Activated T-cell treated with anti-CD3 and anti-CD28 coated beads, Interleukin-2, amount 50 U/mL, for 24 hours (primary cell): ENCODE measurements at regions not wholly inside any gene's neighbourhood (a gene's known extent, or its start where the extent isn't known, plus 50 kb on each side); places are given as distances from the start of the nearest gene placed in this dataset.

Experiments used
- DNase-seq: peaks from one replicate; pipeline ENCODE4 v3.0.0-alpha.2; 2020
- H3K27ac Mint-ChIP-seq: 2 replicates; pipeline ENCODE4 v1.8.0; 2020; ENCODE audit warnings: mild to moderate bottlenecking, mixed read lengths
- H3K27me3 Mint-ChIP-seq: 2 replicates; pipeline ENCODE4 v1.8.0; 2020; ENCODE audit warnings: mixed read lengths
- H3K36me3 Mint-ChIP-seq: 2 replicates; pipeline ENCODE4 v1.8.0; 2020; ENCODE audit warnings: low read depth, mixed read lengths
- H3K4me1 Mint-ChIP-seq: 2 replicates; pipeline ENCODE4 v1.8.0; 2020; ENCODE audit warnings: low read depth, mixed read lengths
- H3K4me3 Mint-ChIP-seq: 2 replicates; pipeline ENCODE4 v1.8.0; 2020; ENCODE audit warnings: mild to moderate bottlenecking, moderate library complexity, mixed read lengths
- H3K9me3 Mint-ChIP-seq: 2 replicates; pipeline ENCODE4 v1.8.0; 2020; ENCODE audit warnings: mixed read lengths

- H3K27me3 Mint-ChIP-seq, result no peaks in the 10 kb centered on the region
- H3K36me3 Mint-ChIP-seq, result no peaks in the 10 kb centered on the region
- no peak overlapping the region for H3K4me3 Mint-ChIP-seq
- H3K9me3 Mint-ChIP-seq, result peaks cover 11% of the 10 kb centered on the region
- DNase-seq, result no peak
- H3K4me1 Mint-ChIP-seq, result no peaks in the 10 kb centered on the region
- H3K27ac Mint-ChIP-seq, result no peak overlapping the region
These were observed 860.6 kb upstream of the ZWINT start for GRCh38 chr10:57221674-57222073.

- Mint-ChIP-seq H3K36me3 (no peaks in the 10 kb centered on the region), H3K4me3 (no peak overlapping the region), H3K9me3 (peaks cover 12% of the 10 kb centered on the region), H3K27ac (no peak overlapping the region), H3K4me1 (no peaks in the 10 kb centered on the region), H3K27me3 (no peaks in the 10 kb centered on the region)
- DNase-seq, result no peak
These were observed 857.3 kb upstream of the ZWINT start for GRCh38 chr10:57218382-57218781.

- Mint-ChIP-seq H3K36me3 (no peaks in the 10 kb centered on the region), H3K27me3 (no peaks in the 10 kb centered on the region), H3K27ac (no peak overlapping the region), H3K9me3 (peaks cover 4% of the 10 kb centered on the region), H3K4me1 (no peaks in the 10 kb centered on the region), H3K4me3 (no peak overlapping the region)
- no peak for DNase-seq
These were observed 841.3 kb upstream of the ZWINT start for GRCh38 chr10:57202356-57202755.

- H3K4me1 Mint-ChIP-seq, result no peaks in the 10 kb centered on the region
- H3K4me3 Mint-ChIP-seq, result no peak overlapping the region
- DNase-seq, result no peak
- peaks cover 13% of the 10 kb centered on the region for H3K9me3 Mint-ChIP-seq
- H3K27ac Mint-ChIP-seq, result no peak overlapping the region
- H3K36me3 Mint-ChIP-seq, result no peaks in the 10 kb centered on the region
- H3K27me3 Mint-ChIP-seq, result no peaks in the 10 kb centered on the region
These were observed 827.8 kb upstream of the ZWINT start for GRCh38 chr10:57188846-57189245.

- DNase-seq, result no peak
- no peaks in the 10 kb centered on the region for H3K36me3 Mint-ChIP-seq
- no peak overlapping the region for H3K4me3 Mint-ChIP-seq
- no peaks in the 10 kb centered on the region for H3K4me1 Mint-ChIP-seq
- peaks cover 15% of the 10 kb centered on the region for H3K9me3 Mint-ChIP-seq
- no peaks in the 10 kb centered on the region for H3K27me3 Mint-ChIP-seq
- no peak overlapping the region for H3K27ac Mint-ChIP-seq
These were observed 825.1 kb upstream of the ZWINT start for GRCh38 chr10:57186201-57186600.

GRCh38 chr10:57169597-57169996, 808.5 kb upstream of the ZWINT start:
- peaks cover 14% of the 10 kb centered on the region for H3K9me3 Mint-ChIP-seq
- DNase-seq, result no peak
- H3K36me3 Mint-ChIP-seq, result no peaks in the 10 kb centered on the region
- H3K4me1 Mint-ChIP-seq, result no peaks in the 10 kb centered on the region
- no peak overlapping the region for H3K27ac Mint-ChIP-seq
- H3K4me3 Mint-ChIP-seq, result no peak overlapping the region
- H3K27me3 Mint-ChIP-seq, result no peaks in the 10 kb centered on the region

DNA sequence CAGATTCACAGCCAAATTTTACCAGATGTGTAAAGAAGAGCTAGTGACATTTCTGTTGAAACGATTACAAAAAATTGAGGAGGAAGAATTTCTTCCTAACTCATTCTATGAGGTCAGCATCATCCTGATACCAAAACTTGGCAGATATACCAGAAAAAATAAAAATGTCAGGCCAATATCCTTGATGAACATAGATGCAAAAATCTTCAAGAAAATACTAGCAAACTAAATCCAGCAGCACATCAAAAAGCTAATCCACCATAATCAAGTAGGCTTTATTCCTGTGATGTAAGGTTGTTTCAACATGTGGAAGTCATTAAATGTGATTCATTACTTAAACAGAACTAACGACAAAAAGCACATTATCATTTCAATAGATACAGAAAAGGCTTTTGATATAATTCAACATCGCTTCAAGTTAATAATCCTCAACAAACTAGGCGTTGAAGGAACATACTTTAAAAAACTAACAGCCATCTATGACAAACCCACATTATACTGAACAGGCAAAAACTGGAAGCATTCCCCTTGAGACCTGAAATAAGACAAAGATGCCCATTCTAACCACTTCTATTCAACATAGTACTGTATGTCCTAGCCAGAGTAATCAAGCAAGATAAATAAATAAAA, 807.7 kb upstream of the ZWINT start:
- Mint-ChIP-seq H3K36me3 (no peaks in the 10 kb centered on the region), H3K4me1 (no peaks in the 10 kb centered on the region), H3K27ac (no peak overlapping the region), H3K27me3 (no peaks in the 10 kb centered on the region), H3K9me3 (peaks cover 18% of the 10 kb centered on the region), H3K4me3 (no peak overlapping the region)
- DNase-seq, result no peak

DNA sequence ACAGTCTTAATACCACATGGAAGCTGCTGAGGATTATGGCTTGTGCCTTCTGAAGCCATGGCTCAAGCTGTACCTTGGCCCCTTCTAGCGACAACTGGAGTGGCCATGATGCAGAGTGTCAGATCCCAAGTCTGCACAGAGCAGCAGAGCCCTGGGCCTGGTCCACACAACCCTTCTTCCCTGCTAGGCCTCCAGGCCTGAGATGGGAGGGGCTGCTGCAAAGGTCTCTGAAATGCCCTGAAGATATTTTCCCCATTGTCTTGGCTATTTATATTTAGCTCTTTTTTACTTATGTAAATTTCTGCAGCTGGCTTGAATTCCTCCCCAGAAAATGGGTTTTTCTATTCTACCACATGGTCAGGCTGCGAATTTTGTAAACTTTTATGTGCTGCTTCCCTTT, 804.6 kb upstream of the ZWINT start:
- Mint-ChIP-seq H3K4me1 (no peaks in the 10 kb centered on the region), H3K27ac (no peak overlapping the region), H3K9me3 (peaks cover 23% of the 10 kb centered on the region)

DNA sequence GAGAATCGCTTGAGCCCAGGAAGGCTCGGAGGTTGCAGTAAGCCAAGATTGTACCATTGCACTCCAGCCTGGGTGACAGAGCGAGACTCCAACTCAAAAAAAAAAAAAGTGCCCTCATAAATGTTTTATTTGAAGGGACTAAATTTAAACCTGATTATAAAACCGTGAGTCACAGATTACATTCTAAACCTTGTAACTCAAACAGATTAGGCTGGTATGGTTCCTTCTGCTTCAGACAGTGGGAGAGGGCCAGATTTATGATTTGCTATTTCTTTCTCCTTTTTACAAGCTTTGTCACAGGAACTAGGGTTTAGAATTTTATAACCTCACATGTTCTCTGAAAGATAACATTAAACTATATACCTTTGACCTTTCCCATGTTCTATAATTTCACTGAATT, 801.2 kb upstream of the ZWINT start:
- peaks cover 23% of the 10 kb centered on the region for H3K9me3 Mint-ChIP-seq
- no peaks in the 10 kb centered on the region for H3K4me1 Mint-ChIP-seq
- H3K36me3 Mint-ChIP-seq, result no peaks in the 10 kb centered on the region
- H3K4me3 Mint-ChIP-seq, result no peak overlapping the region
- H3K27me3 Mint-ChIP-seq, result no peaks in the 10 kb centered on the region
- no peak for DNase-seq
- H3K27ac Mint-ChIP-seq, result no peak overlapping the region

More for the DNA sequence above, 804.6 kb upstream of the ZWINT start:
- Mint-ChIP-seq H3K36me3 (no peaks in the 10 kb centered on the region), H3K4me3 (no peak overlapping the region), H3K27me3 (no peaks in the 10 kb centered on the region)
- DNase-seq, result no peak

DNA sequence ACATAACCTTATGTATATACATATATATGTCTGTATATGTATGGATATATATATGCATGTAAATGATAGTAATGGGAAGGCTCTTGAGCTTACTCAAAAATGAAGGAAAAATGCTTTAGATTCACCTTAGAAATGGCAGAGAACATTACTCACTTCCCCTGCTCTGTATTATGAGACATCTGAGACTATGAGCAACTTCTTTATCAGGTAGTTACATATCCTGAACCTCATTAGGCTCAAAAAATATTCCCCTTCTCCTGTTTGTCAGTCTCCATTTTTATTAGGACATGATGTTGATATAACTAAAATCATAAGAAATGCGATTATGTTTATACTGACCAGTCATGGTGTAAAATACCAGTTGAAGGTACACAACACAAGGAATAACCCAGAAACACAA, 800.1 kb upstream of the ZWINT start:
- Mint-ChIP-seq H3K36me3 (no peaks in the 10 kb centered on the region), H3K27me3 (no peaks in the 10 kb centered on the region), H3K4me1 (no peaks in the 10 kb centered on the region), H3K4me3 (no peak overlapping the region), H3K9me3 (peaks cover 16% of the 10 kb centered on the region), H3K27ac (no peak overlapping the region)
- DNase-seq, result no peak

- Mint-ChIP-seq H3K4me3 (no peak overlapping the region), H3K9me3 (peaks cover 4% of the 10 kb centered on the region), H3K27me3 (no peaks in the 10 kb centered on the region), H3K4me1 (no peaks in the 10 kb centered on the region), H3K36me3 (no peaks in the 10 kb centered on the region), H3K27ac (no peak overlapping the region)
- DNase-seq, result no peak
These were observed 784.5 kb upstream of the ZWINT start for GRCh38 chr10:57145548-57145947.

GRCh38 chr10:57142925-57143576, 782.0 kb upstream of the ZWINT start:
- Mint-ChIP-seq H3K36me3 (no peaks in the 10 kb centered on the region), H3K27ac (no peak overlapping the region), H3K9me3 (peaks cover 12% of the 10 kb centered on the region), H3K27me3 (no peaks in the 10 kb centered on the region), H3K4me1 (no peaks in the 10 kb centered on the region), H3K4me3 (no peak overlapping the region)
- DNase-seq, result no peak

DNA sequence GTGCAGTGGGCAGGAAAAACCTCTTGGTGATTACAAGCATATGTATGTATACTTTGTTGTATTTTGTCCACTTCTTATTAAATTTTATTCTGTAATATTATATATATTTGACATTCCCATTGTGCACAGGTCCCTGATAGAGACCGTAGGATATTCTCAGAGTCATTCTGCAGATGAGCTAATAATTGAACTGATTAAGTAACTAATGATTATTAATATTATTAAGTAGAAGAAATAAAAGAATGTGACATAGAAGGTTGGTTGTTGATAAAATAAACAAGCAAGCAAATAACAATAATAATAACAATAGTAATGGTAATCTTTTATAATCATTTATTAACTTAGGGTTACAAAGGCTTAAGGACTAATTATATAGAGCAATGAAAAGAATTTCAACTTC, 780.6 kb upstream of the ZWINT start:
- Mint-ChIP-seq H3K4me1 (no peaks in the 10 kb centered on the region), H3K27ac (no peak overlapping the region), H3K27me3 (no peaks in the 10 kb centered on the region), H3K36me3 (no peaks in the 10 kb centered on the region), H3K4me3 (no peak overlapping the region), H3K9me3 (peaks cover 12% of the 10 kb centered on the region)
- no peak for DNase-seq

- H3K27ac Mint-ChIP-seq, result no peak overlapping the region
- H3K4me3 Mint-ChIP-seq, result no peak overlapping the region
- no peak for DNase-seq
- H3K9me3 Mint-ChIP-seq, result peaks cover 11% of the 10 kb centered on the region
- no peaks in the 10 kb centered on the region for H3K4me1 Mint-ChIP-seq
- no peaks in the 10 kb centered on the region for H3K36me3 Mint-ChIP-seq
- no peaks in the 10 kb centered on the region for H3K27me3 Mint-ChIP-seq
These were observed 758.6 kb upstream of the ZWINT start for GRCh38 chr10:57119684-57120083.

GRCh38 chr10:57113545-57113944, 752.5 kb upstream of the ZWINT start:
- Mint-ChIP-seq H3K27ac (no peak overlapping the region), H3K4me3 (no peak overlapping the region), H3K4me1 (no peaks in the 10 kb centered on the region), H3K9me3 (peaks cover 10% of the 10 kb centered on the region), H3K36me3 (no peaks in the 10 kb centered on the region), H3K27me3 (no peaks in the 10 kb centered on the region)
- DNase-seq, result no peak

- no peak for DNase-seq
- Mint-ChIP-seq H3K4me1 (no peaks in the 10 kb centered on the region), H3K27ac (no peak overlapping the region), H3K4me3 (no peak overlapping the region), H3K36me3 (no peaks in the 10 kb centered on the region), H3K9me3 (peaks cover 4% of the 10 kb centered on the region), H3K27me3 (no peaks in the 10 kb centered on the region)
These were observed 741.2 kb upstream of the ZWINT start for GRCh38 chr10:57102236-57102635.
